ENCODE measurements at regions not wholly inside any gene's neighbourhood (a gene's known extent, or its start where the extent isn't known, plus 50 kb on each side); places are given as distances from the start of the nearest gene placed in this dataset.

- TF ChIP-seq ZNF423 (CRISPR knock-in tag; IDR thresholded peaks at IDR 0.05) (no peak), ETV6 (CRISPR knock-in tag; IDR thresholded peaks at IDR 0.05) (no peak), RORB (CRISPR knock-in tag; IDR thresholded peaks at IDR 0.05) (no peak), PRDM15 (CRISPR knock-in tag; IDR thresholded peaks at IDR 0.05) (no peak), ESRRA (CRISPR knock-in tag; IDR thresholded peaks at IDR 0.05; ENCODE audit: borderline replicate concordance) (no peak), JAZF1 (CRISPR knock-in tag; IDR thresholded peaks at IDR 0.05) (no peak), RELA (CRISPR knock-in tag; IDR thresholded peaks at IDR 0.05; ENCODE audit: borderline replicate concordance) (no peak), ZNF396 (CRISPR knock-in tag; IDR thresholded peaks at IDR 0.05; ENCODE audit: borderline replicate concordance) (no peak), ZNF532 (CRISPR knock-in tag; IDR thresholded peaks at IDR 0.05; ENCODE audit: borderline replicate concordance) (no peak), MLX (CRISPR knock-in tag; IDR thresholded peaks at IDR 0.05) (no peak), AR (CRISPR knock-in tag; IDR thresholded peaks at IDR 0.05) (no peak), ZNF121 (CRISPR knock-in tag; IDR thresholded peaks at IDR 0.05) (no peak), MAX (CRISPR knock-in tag; IDR thresholded peaks at IDR 0.05) (no peak), ATF1 (CRISPR knock-in tag; IDR thresholded peaks at IDR 0.05) (no peak)
- DNase-seq (ENCODE audit: low spot score) = no peak
- Mint-ChIP-seq H3K4me1 (peaks cover 5% of the 10 kb centered on the region; the same call in 1 of the 2 replicates), H3K27ac (no peak overlapping the region), H3K4me3 (no peak overlapping the region), H3K36me3 (no peaks in the 10 kb centered on the region), H3K9me3 (no peaks in the 10 kb centered on the region), H3K27me3 (ENCODE audit: low read depth) (no peaks in the 10 kb centered on the region)
- POLR2A ChIA-PET = no interaction called here
- CTCF ChIA-PET = interaction anchor here (3.0 to 3.4 kb wide), 3 partner anchors 9 to 17 kb away, joined by 15 to 22 read pairs (median 16); no protein-coding TSS in a partner anchor
- no peak for ATAC-seq
Measured at GRCh38 chr19:30678168-30678567, 306.0 kb downstream of the ZNF536 start.

GRCh38 chr19:30677702-30678101 is 305.5 kb downstream of the ZNF536 start:
- ChIA-PET CTCF (interaction anchor here (1.2 to 3.4 kb wide), 4 partner anchors 9 to 19 kb away, joined by 3 to 22 read pairs (median 16); no protein-coding TSS in a partner anchor), POLR2A (no interaction called here)
- Mint-ChIP-seq H3K36me3 (no peaks in the 10 kb centered on the region), H3K4me1 (peaks cover 3% of the 10 kb centered on the region; the same call in 1 of the 2 replicates), H3K27ac (no peak overlapping the region), H3K27me3 (ENCODE audit: low read depth) (no peaks in the 10 kb centered on the region), H3K4me3 (no peak overlapping the region), H3K9me3 (no peaks in the 10 kb centered on the region)
- DNase-seq (ENCODE audit: low spot score) = no peak
- ATAC-seq = no peak
- TF ChIP-seq ZNF396 (CRISPR knock-in tag; IDR thresholded peaks at IDR 0.05; ENCODE audit: borderline replicate concordance) (no peak), SMAD3 (CRISPR knock-in tag; IDR thresholded peaks at IDR 0.05; ENCODE audit: borderline replicate concordance) (no peak), NR2C2 (CRISPR knock-in tag; IDR thresholded peaks at IDR 0.05) (no peak), USF1 (CRISPR knock-in tag; IDR thresholded peaks at IDR 0.05) (no peak), JUN (CRISPR knock-in tag; IDR thresholded peaks at IDR 0.05) (no peak), JAZF1 (CRISPR knock-in tag; IDR thresholded peaks at IDR 0.05) (no peak), GTF2I (CRISPR knock-in tag; conservative IDR thresholded peaks at IDR 0.05) (no peak), STAT6 (CRISPR knock-in tag; conservative IDR thresholded peaks at IDR 0.05; ENCODE audit: low read depth) (no peak), NFE2L1 (CRISPR knock-in tag; IDR thresholded peaks at IDR 0.05) (no peak)
